MM.1S (cell line): ENCODE measurements at regions not wholly inside any gene's neighbourhood (a gene's known extent, or its start where the extent isn't known, plus 50 kb on each side); places are given as distances from the start of the nearest gene placed in this dataset.

Source experiments
- EZH2phosphoT487 ChIP-seq: fragments of 300-600 bp; sonication (generic); IDR thresholded peaks from 2 replicates; pipeline ENCODE4 v1.6.1; 2018; ENCODE audit warnings: antibody characterized with exemption, low read length
- TF ChIP-seq, protein P1 (sequence below): fragments of 300-600 bp; sonication (generic); IDR thresholded peaks from 2 replicates; pipeline ENCODE4 v1.5.1; 2016; ENCODE audit warnings: antibody characterized with exemption, low read length, mixed read lengths

DNA sequence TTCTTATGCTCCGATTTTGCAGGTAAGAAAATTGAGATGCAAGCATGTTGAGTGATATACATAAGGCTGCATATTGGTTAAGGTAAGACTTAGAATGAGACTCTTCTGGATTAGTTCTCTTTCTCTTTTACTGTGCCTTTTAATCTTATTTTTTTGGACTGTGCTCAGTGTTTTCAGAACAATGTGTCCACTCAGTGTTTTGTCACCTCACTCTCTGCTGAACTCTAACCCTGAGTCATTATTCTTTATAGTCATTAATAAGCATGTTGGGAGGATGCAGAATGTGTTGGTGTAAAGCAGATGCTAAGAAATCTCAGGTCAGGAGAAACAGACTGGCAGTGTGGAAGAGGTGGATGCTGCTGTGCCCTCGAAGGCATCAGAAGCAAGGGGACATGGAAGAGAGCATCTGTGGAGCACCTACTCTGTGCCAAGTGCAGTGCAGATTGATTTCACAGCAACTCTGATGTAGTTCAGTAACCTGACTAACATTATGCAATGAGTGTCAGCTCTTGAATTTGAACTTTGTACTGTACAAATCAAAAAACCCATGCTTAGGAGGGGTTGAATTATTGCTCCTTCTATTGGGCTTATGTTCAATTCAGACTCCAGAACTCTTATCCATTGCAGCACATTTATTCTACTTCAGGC, 80.7 kb upstream of the LARGE1 start:
- TF ChIP-seq EZH2phosphoT487: no peak
- TF ChIP-seq, protein P1, sequence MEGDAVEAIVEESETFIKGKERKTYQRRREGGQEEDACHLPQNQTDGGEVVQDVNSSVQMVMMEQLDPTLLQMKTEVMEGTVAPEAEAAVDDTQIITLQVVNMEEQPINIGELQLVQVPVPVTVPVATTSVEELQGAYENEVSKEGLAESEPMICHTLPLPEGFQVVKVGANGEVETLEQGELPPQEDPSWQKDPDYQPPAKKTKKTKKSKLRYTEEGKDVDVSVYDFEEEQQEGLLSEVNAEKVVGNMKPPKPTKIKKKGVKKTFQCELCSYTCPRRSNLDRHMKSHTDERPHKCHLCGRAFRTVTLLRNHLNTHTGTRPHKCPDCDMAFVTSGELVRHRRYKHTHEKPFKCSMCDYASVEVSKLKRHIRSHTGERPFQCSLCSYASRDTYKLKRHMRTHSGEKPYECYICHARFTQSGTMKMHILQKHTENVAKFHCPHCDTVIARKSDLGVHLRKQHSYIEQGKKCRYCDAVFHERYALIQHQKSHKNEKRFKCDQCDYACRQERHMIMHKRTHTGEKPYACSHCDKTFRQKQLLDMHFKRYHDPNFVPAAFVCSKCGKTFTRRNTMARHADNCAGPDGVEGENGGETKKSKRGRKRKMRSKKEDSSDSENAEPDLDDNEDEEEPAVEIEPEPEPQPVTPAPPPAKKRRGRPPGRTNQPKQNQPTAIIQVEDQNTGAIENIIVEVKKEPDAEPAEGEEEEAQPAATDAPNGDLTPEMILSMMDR: no peak
